NAMALWA (cell line): ENCODE measurements at regions not wholly inside any gene's neighbourhood (a gene's known extent, or its start where the extent isn't known, plus 50 kb on each side); places are given as distances from the start of the nearest gene placed in this dataset.

ENCODE experiments used
- DNase-seq: peaks from one replicate; pipeline ENCODE4 v3.0.0-alpha.2; 2015; ENCODE audit warnings: low spot score

DNA sequence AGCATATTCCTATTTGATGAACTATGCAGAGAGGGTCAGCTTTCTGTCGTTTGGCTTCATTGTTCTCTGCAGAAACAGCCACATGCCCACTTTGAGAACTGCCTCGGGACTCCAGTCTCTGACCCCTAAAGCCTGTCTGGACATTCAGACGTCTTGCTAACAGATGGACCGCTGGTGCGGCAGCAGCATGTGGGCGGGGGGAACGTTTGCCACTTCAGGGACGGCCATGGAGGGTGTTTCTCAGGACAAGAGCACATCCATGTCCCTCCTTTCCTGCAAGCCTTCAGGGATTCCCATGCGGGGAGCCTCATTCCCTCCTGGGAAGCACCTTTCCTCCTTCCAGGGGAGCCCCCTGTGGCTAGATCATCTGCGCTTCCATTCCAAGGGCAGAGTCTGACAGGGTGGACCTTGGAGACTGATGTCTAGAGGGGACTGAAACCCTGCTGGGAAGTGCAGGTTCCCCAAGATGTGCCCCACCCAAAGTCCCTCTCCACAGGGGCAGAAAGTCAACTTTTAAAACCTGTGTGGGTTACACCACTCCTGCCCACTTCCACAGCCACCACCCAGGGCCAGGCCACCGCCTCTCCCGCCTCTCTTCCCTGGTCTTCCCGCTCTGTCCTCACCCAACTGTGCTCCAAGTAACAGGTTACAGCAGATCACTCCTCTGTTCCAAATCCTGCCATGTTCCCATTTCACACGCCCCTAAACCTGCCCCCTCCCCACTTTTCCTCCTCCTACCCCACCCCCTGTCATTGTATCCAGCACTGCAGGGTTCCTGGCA lies 94.8 kb upstream of the PMEPA1 start:
- DNase-seq, result no peak

DNA sequence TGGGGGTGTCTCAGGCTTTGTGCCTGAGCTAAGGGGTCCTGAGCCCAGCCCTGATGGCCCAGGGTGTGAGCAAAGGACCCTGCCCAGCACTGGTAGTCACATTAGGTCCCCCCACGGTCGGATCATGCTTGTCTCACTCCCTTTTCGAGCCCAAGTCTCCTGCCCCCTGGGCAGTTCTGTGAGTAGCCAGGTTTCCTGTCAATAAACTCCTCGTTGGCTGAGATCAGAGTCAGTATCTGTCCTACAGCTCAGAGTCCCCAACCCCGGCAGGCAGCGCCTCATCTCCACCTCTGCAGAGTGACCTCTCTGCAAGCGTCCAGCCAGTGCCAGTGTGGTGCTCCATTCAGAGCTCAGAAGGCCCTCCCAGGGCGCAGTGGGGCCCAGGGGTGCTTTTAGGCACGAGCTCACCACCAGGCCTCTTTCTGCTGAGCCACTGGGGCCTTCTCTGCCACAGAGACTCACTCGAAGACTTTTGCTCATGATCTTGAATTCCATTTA lies 93.7 kb upstream of the PMEPA1 start:
- DNase-seq, result no peak

DNA sequence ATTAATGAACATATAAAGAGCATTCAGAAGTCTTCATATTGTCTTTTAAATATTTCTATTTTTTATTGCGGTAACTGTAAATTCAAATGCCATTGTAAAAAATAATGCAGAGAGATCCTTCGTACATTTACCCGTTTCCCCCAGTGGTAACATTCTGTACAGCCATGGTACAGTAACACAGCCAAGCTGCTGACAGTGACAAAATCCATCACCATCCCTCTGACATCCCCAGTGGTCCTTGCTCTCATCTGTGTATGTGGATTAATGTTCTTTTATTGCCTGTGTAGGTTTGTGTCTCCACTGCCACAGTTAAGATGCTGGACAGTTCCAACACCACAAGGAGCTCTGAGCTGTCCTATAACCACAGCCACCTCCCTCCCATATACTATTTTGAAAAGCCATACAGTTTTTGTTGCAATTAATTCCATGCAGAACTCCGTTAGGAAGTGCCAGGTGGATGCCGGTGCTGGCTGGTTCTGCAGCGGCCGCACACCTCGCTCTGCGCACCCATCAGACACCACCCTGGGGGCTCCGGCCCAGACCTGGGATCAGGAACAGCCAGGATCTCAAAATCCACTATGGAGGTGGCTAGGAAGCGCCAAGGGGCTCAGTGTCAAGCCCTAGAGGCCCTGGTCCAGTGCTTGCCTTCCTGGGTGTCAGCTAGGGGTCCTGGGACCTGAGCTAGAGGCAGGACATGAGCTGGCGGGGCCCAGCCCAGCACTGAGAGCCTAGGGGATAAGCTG lies 93.1 kb upstream of the PMEPA1 start:
- no peak for DNase-seq

DNA sequence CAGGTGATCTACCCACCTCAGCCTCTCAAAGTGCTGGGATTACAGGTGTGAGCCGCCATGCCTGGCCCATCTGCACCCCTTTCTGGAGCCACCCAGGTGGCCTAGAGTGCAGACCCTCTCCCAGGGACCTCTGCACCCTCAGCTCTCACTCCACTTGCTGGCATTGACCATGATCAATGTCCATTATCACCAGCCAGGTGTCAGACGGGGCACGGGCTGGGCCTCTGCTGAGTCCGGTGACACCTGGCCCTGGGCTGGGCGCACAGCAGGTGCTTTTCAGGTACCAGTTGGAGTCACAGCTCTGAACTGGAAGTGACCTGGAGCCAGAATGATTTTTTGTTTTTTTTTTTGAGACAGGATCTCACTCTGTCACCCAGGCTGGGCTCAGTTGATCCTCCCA lies 91.8 kb upstream of the PMEPA1 start:
- no peak for DNase-seq

DNA sequence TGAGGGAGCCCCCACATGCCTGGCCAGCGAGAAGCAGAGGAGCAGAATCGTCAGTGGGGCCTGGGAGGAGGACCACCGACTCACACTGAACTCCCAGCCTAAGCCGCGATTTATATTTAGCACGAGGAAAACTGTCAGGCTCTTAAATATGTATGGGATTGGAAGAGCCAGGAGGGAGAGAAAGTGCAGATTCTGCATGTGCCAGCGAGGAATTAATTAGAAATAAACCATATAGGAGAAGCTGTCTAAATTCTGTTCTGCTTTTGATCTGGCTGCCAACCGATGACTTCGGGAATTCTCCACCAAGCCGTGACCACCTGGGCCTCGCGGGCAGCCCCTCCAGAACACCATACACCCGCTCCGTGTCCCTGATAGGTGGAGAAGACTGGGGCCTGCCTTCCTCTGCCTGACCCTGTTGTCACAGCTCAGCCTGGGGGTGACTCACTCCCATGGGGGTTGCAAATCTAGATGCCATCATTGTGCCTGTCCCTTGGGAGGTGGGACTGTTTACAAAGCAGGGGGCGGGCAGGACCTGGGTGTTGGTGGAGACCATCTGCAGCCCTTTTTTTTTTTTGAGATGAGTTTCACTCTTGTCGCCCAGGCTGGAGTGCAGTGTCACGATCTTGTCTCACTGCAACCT lies 91.1 kb upstream of the PMEPA1 start:
- peak; percentile 17 for DNase-seq

DNA sequence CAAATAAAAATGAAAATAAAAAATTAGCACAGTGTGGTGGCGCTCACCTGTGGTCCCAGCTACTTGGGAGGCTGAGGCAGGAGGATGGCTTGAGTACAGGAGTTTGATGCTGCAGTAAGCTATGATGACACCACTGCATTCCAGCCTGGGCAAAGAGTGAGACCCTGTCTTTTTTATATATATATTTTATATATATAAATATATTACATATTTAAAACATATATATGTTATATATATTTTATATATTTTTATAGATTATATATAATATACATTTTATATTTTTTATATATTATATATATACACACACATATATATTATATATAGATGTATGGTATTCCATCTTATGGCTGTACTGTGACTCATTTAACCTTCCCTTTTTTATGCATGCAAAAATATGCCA lies 87.6 kb upstream of the PMEPA1 start:
- DNase-seq, result no peak

DNA sequence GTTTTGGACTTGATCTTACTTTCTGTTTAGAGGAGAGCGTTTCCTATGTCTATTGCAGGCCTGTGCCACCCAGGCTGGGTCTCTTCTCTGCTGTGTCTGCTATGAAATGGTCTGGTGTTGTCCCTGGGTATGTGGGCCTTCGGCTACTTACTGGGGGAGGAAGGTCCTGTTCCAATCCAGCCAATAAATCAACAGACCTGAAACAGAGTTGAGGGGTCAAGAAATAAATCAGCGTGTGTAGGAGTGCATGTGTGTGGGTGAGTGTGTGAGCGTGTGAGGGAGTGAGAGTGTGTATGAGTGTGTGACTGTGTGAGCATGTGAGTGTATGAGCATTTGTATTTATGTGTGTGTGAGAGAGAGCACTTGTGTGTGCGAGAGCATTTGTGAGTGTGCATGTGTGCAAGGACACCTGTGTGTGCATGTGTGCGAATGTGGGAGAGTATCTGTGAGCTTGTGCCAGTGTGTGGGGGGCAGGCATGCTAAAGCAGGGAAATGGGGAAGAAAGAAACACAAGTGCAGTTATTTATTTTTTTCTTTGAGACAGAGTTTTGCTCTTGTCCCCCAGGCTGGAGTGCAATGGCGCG lies 86.3 kb upstream of the PMEPA1 start:
- DNase-seq, result no peak

DNA sequence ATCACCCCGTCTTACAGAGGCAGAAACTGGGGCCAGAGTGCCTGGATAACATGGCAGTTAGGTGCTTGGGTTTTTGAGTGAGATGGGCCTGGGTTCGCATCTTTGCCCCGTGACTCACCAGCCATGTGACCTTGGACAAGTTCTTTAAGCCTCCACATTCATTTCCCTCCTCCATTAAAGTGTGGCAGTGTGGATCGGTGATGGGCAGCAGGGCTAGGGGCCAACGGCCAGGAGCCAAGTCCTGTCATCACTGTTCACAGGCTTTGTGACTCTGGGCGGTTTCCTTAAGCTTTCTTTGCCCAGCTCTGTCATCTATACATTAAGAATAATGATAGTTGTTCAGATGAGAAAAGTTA lies 85.5 kb upstream of the PMEPA1 start:
- DNase-seq, result no peak

DNA sequence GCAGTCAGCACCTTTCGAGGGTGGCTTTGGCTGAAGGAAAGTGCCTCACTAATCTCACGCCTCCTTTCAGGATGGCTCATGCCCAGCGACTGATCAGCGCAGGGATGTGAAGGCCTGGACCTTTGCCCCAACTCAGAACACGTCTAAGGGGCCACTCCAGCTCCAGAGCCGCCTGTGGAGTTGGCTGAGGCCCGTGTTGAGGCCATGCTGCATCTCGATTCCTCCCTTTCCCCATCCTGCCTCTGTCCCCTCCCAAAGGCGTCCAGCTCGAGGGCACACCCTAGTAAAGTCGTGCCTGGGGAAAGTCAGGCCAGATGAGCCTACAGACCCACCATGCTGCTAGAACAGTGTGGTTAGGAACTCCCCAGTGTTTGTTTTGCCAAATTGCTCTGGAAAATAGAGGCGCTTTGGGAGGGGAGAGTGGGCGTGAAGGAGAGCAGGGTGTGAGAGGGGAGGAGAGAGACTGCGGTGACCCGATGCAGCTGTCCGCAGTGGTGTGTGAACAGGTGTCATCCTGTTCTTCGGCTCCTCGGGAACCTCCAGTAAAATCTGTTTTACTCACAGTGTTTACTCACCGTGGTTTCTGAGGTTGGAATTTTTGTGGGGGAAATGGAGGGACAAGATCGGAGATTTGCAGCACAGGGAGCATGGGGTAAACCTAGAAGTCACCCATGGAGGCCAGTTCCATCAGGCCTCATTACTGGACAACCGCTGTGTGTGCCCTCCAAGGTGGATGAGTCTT lies 85.0 kb upstream of the PMEPA1 start:
- DNase-seq, result no peak

DNA sequence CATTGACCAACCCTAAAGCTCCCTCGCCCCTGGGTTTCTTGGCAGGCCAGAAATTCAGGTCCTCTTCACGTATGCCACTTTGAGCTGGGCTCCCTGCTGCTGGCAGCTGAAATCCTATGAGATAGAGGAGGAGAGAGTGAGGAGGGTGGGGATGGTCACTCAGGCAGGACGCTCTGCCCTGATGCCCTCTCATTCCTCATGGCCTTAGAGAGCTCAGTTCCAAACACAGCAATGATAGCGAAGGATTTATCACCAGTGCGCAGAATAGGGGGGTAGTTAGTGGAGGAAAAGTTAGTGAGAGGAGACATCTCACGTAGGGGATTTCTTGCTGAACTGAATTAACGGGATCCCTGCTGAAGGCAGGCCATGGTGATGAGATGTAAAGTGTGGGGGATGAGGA lies 84.2 kb upstream of the PMEPA1 start:
- DNase-seq, result no peak

DNA sequence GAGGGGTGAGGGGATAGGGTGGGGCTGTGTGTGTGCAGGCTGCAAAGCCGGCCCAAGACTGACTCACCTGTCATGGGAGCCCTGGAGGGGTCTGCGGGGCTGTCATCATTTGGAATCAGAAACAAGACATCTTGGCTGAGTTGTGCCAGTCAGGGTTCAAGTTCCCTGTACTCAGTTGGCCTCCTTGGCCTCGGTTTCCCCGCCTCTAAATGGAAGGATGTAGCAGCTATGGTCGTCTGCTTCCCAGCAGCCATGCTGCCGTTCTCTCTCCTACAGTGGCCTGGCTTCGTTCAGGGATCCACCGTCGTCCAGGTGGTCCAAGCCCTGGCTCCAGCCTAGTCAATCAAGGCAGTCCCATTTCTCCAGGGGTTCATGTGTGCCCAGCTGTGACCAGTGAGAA lies 83.6 kb upstream of the PMEPA1 start:
- DNase-seq, result no peak

DNA sequence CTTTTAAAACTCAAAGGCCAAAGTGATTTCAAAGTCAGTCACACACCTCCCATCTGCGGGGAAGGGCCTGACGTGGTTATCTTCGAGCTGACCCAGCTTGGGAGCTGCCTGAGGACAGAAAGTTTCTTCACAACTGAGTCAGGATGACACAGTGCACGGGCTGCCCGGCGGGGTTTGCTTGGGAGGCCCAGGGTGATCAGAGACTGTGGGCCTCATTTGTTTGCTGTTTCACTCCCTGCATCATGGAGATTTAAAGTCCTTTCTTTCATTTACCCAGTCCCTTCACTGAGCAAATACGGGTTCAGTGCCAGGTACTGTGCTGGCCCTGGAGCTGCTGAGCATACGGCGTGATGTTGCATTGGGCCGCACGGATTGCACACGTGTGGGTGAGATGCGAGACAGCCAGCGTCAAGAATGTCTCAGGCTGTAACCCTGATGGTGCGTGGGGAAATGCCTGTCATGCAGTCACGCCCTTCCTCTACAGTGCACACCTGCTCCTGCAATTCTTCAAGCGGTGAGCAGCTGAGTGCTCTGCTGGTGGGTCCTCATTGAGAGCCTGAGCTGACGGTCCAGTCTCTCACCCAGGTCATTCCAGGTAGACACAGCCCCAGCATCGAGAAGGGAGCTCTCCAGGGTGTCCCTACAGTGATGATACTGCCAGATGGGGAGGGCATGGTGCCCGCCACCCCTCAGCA lies 82.7 kb upstream of the PMEPA1 start:
- DNase-seq, result no peak

DNA sequence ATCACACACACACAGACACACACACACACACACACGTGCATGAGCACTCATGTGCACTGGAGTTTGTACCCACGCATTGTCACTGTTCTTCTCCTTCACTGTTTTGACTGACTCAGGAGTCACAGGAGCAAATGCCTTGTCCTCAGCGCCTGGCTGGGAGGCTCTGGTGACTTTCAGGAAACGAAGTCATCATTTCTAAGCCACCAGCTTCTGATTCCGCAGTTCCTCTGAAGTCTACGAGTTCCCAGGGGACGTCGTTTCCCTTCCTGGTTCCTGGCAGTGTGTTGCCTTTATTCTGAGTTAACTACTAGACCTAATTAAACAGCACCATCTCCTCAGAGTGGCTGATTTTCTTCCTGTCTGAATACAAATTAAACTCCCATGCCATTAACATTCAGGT lies 82.2 kb upstream of the PMEPA1 start:
- no peak for DNase-seq

DNA sequence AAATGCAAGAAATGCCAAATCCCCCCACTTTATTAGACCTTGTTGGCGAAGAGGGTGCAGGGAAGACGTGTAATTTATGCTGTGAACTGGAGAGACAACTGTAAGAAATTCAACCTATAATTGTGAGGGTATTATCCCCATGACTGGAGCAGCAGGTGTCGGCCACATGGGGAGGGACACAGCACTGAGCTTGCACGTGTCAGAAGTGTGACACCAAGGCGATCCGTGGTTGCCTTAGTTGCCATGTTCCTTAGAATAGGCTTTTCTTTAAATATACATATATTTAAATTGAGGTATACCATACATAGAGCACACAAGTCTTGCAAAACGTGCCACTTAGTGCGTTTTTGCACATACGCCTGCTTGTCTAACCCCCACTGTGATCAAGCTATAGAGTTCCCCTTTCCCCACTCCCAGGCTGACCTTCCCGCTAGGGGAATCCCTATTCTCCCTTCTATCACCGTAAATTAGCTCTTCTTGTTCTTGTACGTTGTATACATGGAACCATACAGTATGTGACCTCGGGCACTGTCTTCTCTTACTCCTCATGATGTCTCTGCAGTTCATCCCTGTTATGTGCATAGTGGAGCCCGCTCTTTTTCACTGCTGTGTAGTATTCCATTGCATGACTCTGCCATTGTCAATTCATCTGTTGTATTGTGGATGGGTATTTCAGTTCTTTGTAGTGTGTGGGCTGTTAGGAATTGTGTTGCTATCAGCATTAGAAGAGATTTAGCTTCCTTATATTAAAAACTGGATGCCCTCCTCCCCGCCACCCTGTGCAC lies 81.6 kb upstream of the PMEPA1 start:
- DNase-seq, result no peak

DNA sequence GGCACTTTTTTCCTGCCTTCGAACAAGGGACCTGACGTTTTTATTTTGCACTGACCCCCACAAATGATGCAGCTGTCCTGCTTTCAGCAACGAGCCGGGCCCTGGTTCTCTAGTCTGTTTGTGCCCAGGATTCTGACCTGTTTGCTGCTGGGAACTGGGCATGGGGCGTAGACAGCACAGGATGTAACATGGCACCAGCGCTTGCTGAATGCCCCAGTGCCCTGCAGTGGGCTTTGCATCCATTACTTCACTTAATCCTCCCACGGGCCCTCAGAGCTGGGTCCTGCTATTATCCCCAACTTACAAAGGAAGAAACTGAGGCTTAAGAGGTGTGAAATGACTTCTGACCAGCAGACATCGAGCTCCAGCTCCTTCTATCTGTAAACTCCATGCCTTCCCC lies 80.4 kb upstream of the PMEPA1 start:
- DNase-seq, result no peak

DNA sequence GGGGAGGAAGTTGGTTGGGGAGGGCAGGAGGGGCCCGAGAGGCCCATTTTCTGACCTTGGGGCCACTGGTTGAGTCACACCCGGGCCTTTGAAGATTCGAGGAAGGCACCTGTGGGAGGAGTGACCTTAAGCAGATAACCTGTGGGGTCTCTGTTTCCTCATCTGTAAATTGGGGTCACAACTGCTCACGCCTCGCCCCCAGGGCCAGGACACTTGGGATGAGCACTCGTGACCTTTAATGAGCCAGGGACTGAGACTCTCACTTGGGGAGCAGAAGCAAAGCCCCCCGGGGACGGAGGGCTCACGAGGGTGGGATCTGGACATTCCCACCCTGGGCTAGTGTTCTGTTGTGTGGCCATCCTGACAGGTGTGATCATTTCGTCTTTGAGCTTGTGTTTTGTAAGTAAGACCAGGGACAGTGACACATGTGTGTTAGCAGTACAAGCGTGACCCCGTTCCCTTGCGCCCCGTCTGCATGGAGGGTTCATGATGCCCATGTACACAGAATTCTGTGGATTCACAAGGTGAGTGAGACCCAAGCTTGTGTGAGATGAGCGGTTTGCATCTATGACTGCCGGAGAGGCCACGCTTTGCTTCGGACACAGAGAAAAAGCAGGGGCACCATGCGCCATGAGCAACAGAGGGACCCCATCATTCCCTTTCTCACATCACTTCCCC lies 79.3 kb upstream of the PMEPA1 start:
- DNase-seq, result no peak

DNA sequence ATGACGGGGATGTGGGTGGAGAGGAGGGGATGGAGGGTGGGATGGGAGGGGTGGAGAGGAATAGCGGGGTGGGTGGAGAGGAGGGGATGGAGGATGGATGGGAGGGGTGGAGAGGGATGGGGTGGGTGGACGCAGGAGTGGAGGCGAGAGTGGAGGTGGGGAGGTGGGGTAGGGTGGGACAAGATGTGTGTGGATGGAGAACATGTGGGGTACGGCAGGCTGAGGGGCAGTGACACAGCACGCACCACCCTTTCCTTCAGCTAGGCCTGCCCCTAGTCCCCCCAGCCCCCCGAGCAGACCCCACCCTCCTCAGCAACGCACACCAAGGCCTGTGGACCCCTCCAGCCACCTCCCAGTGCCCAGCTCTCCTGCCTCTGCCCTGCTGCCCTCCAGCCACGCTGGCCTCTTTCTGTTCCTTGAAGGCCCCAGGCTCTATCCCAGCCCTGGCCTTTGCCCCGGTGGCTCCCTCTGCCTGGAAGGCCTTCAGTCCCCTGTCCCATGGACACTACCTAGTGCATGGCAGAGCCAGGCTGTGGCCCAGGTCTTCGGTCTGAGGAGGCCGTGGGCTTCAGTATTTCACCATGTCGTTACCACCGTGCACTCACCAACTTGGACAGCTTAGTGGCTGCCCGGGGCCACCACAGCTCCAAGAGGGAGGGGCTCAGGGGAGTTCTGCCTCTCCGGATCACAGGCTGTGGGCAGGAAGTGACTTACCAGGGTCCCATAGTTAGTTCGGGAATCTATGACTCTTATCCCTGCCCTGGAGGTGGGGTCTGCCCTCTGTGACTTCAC lies 78.4 kb upstream of the PMEPA1 start:
- DNase-seq, result no peak

DNA sequence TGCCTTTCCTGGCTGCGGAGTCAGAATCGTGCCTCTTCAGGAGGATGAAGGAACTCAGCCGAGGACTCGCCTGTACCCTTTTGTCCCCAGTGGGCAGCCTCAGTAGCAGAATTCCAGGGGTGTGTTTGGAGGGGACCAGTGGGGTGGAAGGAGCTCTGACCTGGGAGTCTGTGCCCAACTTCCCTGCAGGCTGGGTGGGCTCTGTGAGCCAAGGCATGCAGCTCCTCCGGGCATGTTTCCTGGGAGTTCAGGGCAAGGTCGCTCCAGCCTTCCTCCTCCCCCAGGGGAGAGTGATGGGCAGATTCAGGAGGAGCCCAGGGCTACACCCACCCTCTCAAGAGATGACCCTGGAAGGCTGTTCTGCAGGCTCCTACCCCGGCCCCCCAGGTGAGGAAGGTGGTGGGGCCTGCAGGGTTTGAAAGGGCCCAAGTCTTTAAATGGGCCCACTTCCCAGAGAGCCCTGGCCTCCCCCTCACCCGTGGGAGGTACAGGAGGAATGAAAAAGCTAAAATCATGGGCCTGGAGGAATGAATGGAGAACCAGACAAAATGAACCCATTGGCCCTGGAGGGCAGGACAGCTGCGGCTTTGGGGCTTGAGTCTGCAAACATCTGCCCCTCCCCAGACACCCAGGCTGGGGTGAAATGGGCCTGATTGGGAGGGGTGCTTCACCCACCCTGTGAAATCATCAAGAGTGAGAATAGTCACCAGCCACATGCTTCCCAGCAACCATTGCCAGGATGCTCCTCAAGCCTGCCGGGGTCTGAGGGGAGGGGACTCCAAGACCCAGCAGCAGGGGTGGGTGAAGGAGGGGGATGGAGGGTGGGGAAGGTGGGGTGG lies 77.6 kb upstream of the PMEPA1 start:
- no peak for DNase-seq
